GM12878 (cell line): ENCODE measurements at regions not wholly inside any gene's neighbourhood (a gene's known extent, or its start where the extent isn't known, plus 50 kb on each side); places are given as distances from the start of the nearest gene placed in this dataset.

Experiments
- CBFB ChIP-seq: IDR thresholded peaks from 2 replicates; pipeline ENCODE4 v1.6.1; 2016; ENCODE audit warnings: antibody characterized with exemption, low read depth
- CHD2 ChIP-seq: IDR thresholded peaks from 2 replicates; pipeline ENCODE4 v1.6.1; 2011; ENCODE audit warnings: low read depth, low read length, improper control_type of control experiment, borderline replicate concordance
- CTCF ChIP-seq, 3 experiments: IDR thresholded peaks in 2 of 3; conservative IDR thresholded peaks in 1 of 3; 2 replicates each; pipeline ENCODE4 v1.5.1; 2011; ENCODE audit warnings: low read depth in 3 of 3, low read length in 3 of 3, mild to moderate bottlenecking in 3 of 3, control low read depth in 2 of 3, moderate library complexity in 2 of 3, inconsistent platforms in 1 of 3, mixed read lengths in 1 of 3; ENCODE audit not compliant: control insufficient read depth in 2 of 3, insufficient read depth in 1 of 3; ENCODE audit errors: extremely low read depth in 1 of 3
- DPF2 ChIP-seq: fragments of 450-650 bp; IDR thresholded peaks from 2 replicates; pipeline ENCODE4 v1.6.1; 2017; ENCODE audit warnings: mild to moderate bottlenecking
- FOXK2 ChIP-seq: fragments of 450-650 bp; IDR thresholded peaks from 2 replicates; pipeline ENCODE4 v1.6.1; 2017; ENCODE audit warnings: mild to moderate bottlenecking, moderate library complexity
- KDM1A ChIP-seq: fragments of 200-600 bp; sonication (generic); IDR thresholded peaks from 2 replicates; pipeline ENCODE4 v1.6.1; 2016; ENCODE audit warnings: borderline replicate concordance
- KLF5 ChIP-seq: fragments of 450-650 bp; IDR thresholded peaks from 2 replicates; pipeline ENCODE4 v1.6.1; 2014; ENCODE audit warnings: mild to moderate bottlenecking; ENCODE audit not compliant: partially characterized antibody
- SIX5 ChIP-seq: IDR thresholded peaks from 2 replicates; pipeline ENCODE4 v1.6.1; 2011; ENCODE audit warnings: mild to moderate bottlenecking, low read depth, low read length, moderate library complexity; ENCODE audit not compliant: severe bottlenecking
- TAF1 ChIP-seq: IDR thresholded peaks from 2 replicates; pipeline ENCODE4 v1.6.1; 2011; ENCODE audit warnings: mild to moderate bottlenecking, low read depth, low read length, borderline replicate concordance
- ZNF384 ChIP-seq: IDR thresholded peaks from 2 replicates; pipeline ENCODE4 v1.6.1; 2012; ENCODE audit warnings: low read depth, mild to moderate bottlenecking, low read length, improper control_type of control experiment, borderline replicate concordance
- TF ChIP-seq, protein P1 (sequence below): IDR thresholded peaks from 2 replicates; pipeline ENCODE4 v1.6.1; 2012; ENCODE audit warnings: mild to moderate bottlenecking, low read depth, low read length

- TF ChIP-seq DPF2 (no peak), CBFB (no peak), SIX5 (no peak), TAF1 (no peak), KDM1A (no peak), CHD2 (no peak), CTCF (IDR thresholded peaks at IDR 0.05 in 2 of 3, conservative IDR thresholded peaks at IDR 0.05 in 1 of 3; ENCODE audit: control insufficient read depth in 2 of 3, extremely low read depth in 1 of 3, insufficient read depth in 1 of 3, low read depth in 3 of 3, low read length in 3 of 3) (no peak), KLF5 (no peak), FOXK2 (no peak), ZNF384 (no peak)
- TF ChIP-seq, protein P1, sequence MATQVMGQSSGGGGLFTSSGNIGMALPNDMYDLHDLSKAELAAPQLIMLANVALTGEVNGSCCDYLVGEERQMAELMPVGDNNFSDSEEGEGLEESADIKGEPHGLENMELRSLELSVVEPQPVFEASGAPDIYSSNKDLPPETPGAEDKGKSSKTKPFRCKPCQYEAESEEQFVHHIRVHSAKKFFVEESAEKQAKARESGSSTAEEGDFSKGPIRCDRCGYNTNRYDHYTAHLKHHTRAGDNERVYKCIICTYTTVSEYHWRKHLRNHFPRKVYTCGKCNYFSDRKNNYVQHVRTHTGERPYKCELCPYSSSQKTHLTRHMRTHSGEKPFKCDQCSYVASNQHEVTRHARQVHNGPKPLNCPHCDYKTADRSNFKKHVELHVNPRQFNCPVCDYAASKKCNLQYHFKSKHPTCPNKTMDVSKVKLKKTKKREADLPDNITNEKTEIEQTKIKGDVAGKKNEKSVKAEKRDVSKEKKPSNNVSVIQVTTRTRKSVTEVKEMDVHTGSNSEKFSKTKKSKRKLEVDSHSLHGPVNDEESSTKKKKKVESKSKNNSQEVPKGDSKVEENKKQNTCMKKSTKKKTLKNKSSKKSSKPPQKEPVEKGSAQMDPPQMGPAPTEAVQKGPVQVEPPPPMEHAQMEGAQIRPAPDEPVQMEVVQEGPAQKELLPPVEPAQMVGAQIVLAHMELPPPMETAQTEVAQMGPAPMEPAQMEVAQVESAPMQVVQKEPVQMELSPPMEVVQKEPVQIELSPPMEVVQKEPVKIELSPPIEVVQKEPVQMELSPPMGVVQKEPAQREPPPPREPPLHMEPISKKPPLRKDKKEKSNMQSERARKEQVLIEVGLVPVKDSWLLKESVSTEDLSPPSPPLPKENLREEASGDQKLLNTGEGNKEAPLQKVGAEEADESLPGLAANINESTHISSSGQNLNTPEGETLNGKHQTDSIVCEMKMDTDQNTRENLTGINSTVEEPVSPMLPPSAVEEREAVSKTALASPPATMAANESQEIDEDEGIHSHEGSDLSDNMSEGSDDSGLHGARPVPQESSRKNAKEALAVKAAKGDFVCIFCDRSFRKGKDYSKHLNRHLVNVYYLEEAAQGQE: no peak
These were observed 161.0 kb upstream of the CIBAR2 start for GRCh38 chr16:85273293-85273692.
